ENCODE measurements at regions not wholly inside any gene's neighbourhood (a gene's known extent, or its start where the extent isn't known, plus 50 kb on each side); places are given as distances from the start of the nearest gene placed in this dataset.

GRCh38 chr9:29213417-29214153 lies 1640.3 kb upstream of the C9orf72 start, which contains the start of gene LINGO2:
- no peak for TF ChIP-seq CTCF (IDR thresholded peaks at IDR 0.05)
- no peak for TF ChIP-seq POLR2A (IDR thresholded peaks at IDR 0.05)

Measured in thyroid gland (tissue), 4 donors.